Uterus (tissue), 3 donors: ENCODE measurements at regions not wholly inside any gene's neighbourhood (a gene's known extent, or its start where the extent isn't known, plus 50 kb on each side); places are given as distances from the start of the nearest gene placed in this dataset.

ENCODE experiments used
- DNase-seq, 2 donors: peaks; one replicate each; pipeline ENCODE4 v3.0.0-alpha.2; 2019 to 2020
- H3K27ac ChIP-seq, 2 donors: fragments of 200-600 bp; sonication (generic); 1 replicate in 1 of 2; 2 replicates in 1 of 2; pipeline ENCODE4 v1.5.1; 2016 to 2018
- H3K27me3 ChIP-seq, 2 donors: fragments of 200-600 bp; sonication (generic); one replicate each; pipeline ENCODE4 v1.5.1; 2018 to 2019; ENCODE audit warnings: control low read depth in 1 of 2
- H3K36me3 ChIP-seq, 2 donors: fragments of 200-600 bp; sonication (generic); one replicate each; pipeline ENCODE4 v1.5.1; 2019; ENCODE audit warnings: control low read depth in 1 of 2
- H3K4me1 ChIP-seq, 2 donors: fragments of 200-600 bp; sonication (generic); one replicate each; pipeline ENCODE4 v1.5.1; 2018 to 2019; ENCODE audit warnings: control low read depth in 1 of 2
- H3K4me3 ChIP-seq, 2 donors: fragments of 200-600 bp; sonication (generic); 1 replicate in 1 of 2; 2 replicates in 1 of 2; pipeline ENCODE4 v1.5.1; 2018 to 2019; ENCODE audit warnings: mild to moderate bottlenecking in 1 of 2
- H3K9me3 ChIP-seq, 2 donors: fragments of 200-600 bp; sonication (generic); one replicate each; pipeline ENCODE4 v1.5.1; 2019; ENCODE audit warnings: control low read depth in 1 of 2
- POLR2A ChIP-seq, 2 donors: fragments of 450-650 bp; IDR thresholded peaks; one replicate each; pipeline ENCODE4 v1.6.1; 2016; ENCODE audit warnings: antibody characterized with exemption in 2 of 2, mild to moderate bottlenecking in 1 of 2, moderate library complexity in 1 of 2
- intact Hi-C: fragments of 100-400 bp; cut with DNase I; formaldehyde crosslinking; loops from one replicate; pipeline ENCODE4 v1.15.1; 2023; ENCODE audit warnings: low total_unique reads
- TF ChIP-seq, protein P1 (sequence below), 4 experiments: fragments of 200-600 bp in 2 of 4; fragments of 450-650 bp in 2 of 4; sonication (generic) in 2 of 4; IDR thresholded peaks; one replicate each; pipeline ENCODE4 v1.5.1; 2016 to 2019; ENCODE audit warnings: antibody characterized with exemption in 4 of 4, mild to moderate bottlenecking in 2 of 4, moderate library complexity in 1 of 4
- donor health status: DM: yes; HTN: yes; CAD: no.

DNA sequence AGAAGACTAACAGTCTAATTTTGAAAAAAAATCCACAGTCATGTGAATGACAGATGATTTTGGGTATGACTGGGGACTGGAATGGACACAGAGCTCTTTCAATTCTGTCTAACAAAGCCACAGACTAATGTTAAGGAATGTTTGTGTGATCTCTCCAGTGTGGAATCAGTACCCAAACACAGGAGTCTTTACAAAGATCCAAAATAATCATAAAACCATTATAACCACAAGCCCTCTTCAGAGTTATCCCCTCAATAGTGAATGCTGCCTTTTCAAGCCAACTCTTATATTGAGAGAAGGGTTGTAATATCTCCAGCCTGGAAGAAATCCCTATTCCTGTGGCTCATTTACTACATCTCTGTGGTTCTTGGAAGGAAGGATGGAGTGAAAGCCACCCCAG, 552.0 kb upstream of the CLINT1 start:
- no peak overlapping the region for H3K27ac ChIP-seq
- TF ChIP-seq POLR2A (IDR thresholded peaks at IDR 0.05), result no peak
- TF ChIP-seq, protein P1, sequence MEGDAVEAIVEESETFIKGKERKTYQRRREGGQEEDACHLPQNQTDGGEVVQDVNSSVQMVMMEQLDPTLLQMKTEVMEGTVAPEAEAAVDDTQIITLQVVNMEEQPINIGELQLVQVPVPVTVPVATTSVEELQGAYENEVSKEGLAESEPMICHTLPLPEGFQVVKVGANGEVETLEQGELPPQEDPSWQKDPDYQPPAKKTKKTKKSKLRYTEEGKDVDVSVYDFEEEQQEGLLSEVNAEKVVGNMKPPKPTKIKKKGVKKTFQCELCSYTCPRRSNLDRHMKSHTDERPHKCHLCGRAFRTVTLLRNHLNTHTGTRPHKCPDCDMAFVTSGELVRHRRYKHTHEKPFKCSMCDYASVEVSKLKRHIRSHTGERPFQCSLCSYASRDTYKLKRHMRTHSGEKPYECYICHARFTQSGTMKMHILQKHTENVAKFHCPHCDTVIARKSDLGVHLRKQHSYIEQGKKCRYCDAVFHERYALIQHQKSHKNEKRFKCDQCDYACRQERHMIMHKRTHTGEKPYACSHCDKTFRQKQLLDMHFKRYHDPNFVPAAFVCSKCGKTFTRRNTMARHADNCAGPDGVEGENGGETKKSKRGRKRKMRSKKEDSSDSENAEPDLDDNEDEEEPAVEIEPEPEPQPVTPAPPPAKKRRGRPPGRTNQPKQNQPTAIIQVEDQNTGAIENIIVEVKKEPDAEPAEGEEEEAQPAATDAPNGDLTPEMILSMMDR (IDR thresholded peaks at IDR 0.05), result no peak
- H3K4me3 ChIP-seq, result no peak overlapping the region
- DNase-seq, result no peak
- H3K27me3 ChIP-seq, result no peaks in the 10 kb centered on the region
- H3K36me3 ChIP-seq, result no peaks in the 10 kb centered on the region
- no peaks in the 10 kb centered on the region for H3K4me1 ChIP-seq
- no peaks in the 10 kb centered on the region for H3K9me3 ChIP-seq
- intact Hi-C loops, result no loop called here

DNA sequence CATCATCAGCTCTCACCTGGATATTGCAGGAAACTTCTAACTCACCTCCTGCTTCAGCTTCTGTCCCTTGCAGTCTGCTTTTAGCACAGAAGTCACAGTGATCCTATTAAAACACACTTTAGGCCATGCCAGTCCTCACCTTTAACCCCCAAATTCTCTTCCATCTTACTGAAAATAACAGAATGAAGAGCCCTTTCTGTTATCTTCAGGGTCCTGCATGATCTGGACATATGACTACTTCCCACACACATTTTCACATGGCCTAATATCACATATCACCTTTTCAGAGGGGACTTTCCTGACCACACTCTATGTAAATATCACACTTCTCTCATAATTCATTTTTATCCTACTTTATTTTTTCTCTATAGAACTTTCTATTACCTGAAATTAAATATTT, 550.6 kb upstream of the CLINT1 start:
- Histone ChIP-seq H3K4me3 (no peak overlapping the region), H3K4me1 (no peaks in the 10 kb centered on the region), H3K9me3 (no peaks in the 10 kb centered on the region), H3K36me3 (no peaks in the 10 kb centered on the region), H3K27me3 (no peaks in the 10 kb centered on the region), H3K27ac (no peak overlapping the region)
- DNase-seq, result no peak
- TF ChIP-seq POLR2A (IDR thresholded peaks at IDR 0.05), result no peak
- TF ChIP-seq, protein P1 (IDR thresholded peaks at IDR 0.05), result no peak
- intact Hi-C loops, result no loop called here

DNA sequence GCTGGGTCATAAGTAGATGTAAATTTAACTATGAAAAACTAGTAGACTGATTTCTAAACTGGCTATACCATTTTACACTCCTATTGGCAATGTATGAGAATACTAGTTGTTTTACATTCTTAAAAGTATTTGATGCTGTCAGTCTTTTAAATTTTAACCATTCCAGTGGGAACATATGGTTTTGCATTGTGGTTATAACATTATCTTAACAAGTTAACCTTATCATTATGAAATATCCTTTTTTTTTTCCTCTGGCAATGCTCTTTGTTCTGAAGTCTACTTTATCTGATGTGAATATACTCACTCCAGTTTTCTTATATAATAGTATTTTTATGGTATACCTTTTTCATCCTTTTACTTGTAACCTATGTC, 548.9 kb upstream of the CLINT1 start:
- Histone ChIP-seq H3K9me3 (peaks cover 0 to 4% of the 10 kb centered on the region in 2 donors), H3K36me3 (no peaks in the 10 kb centered on the region), H3K27ac (no peak overlapping the region), H3K27me3 (no peaks in the 10 kb centered on the region), H3K4me3 (no peak overlapping the region), H3K4me1 (no peaks in the 10 kb centered on the region)
- no peak for TF ChIP-seq POLR2A (IDR thresholded peaks at IDR 0.05)
- TF ChIP-seq, protein P1 (IDR thresholded peaks at IDR 0.05), result no peak
- DNase-seq, result no peak
- intact Hi-C loops, result no loop called here

DNA sequence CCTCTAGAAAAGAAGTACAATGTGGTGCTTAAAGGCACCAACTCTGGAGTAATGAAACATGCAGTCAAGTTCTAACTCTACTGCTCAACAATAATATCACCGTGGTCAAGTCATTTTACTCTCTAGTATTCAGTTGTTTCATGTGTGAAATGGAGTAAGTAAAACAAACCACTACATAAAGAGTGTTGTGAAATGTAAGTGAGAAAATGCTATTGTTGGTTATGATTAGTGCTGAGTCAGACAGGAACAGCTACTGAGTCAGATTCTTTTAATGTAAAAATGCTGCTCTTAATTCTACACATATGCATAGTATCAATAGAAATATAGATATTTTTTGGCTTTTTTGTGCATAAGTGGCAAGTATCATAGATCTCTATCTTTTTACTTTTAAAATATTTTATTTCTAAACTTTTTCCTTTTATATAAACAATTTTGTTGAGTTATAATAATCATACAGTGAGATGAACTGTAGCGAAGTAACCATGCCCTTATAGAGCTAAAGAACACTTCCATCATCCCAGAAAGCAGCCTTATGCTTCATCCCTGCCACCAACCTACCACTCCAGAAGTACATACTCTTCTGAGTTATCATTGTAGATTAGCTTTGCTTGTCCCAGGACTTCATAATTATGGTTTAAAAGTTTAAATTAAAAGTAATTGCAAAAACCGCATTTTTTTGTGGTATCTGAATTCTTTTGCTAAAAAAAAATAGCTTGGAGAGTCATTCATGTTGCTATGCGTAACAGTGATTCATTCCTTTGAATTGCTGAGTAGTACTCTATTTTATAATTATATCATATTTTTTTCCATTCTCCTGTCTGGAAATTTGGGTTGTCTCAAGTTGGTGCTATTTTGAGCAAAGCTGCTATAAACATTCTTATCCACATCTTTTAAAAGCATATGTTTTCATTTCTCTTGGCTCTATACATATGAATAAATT, 548.2 kb upstream of the CLINT1 start:
- no peak for DNase-seq
- peaks cover 0 to 4% of the 10 kb centered on the region in 2 donors for H3K9me3 ChIP-seq
- H3K27me3 ChIP-seq, result no peaks in the 10 kb centered on the region
- H3K36me3 ChIP-seq, result no peaks in the 10 kb centered on the region
- TF ChIP-seq, protein P1 (IDR thresholded peaks at IDR 0.05), result no peak
- TF ChIP-seq POLR2A (IDR thresholded peaks at IDR 0.05), result no peak
- no peak overlapping the region for H3K27ac ChIP-seq
- intact Hi-C loops, result no loop called here
- H3K4me1 ChIP-seq, result no peaks in the 10 kb centered on the region
- H3K4me3 ChIP-seq, result no peak overlapping the region

DNA sequence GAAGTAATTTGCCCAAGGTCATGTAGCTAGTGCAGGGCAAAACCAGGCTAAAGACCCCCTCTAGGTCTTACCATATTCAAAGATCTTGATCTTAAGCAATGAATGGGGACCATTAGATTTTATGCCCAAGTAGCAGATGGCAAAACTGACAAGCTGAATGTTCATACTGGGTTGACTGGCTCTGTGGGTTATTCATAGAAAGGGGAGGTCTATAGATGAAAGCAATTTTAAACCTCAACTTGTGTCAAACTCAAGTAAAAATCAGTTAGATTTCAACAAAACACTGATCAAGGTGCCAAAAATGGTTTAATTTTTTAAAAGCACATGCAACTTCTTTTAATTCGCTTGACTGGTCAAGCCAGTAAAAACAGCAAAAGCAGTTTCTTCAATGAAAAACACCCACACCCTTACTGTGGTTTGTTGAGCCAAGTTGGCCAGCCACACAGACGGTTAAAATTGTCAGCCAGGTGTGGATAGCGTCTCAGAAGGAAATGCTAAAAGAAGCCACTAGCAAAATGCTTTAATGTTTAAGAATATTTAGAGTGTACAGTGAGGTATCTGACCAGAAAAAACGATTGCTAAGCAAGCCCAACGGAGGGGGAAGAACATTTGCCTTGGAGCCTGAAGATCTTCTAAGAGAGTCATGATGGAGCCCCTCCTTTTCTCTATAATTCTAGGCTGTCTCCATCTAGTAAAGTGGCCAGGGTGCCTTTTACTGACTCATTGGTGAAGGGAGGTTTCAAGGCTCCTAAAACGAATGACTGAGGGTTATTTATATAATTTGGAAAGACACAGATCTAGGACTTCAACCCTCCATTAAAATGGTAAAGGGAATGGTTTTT, 539.6 kb upstream of the CLINT1 start:
- intact Hi-C loops, result no loop called here

More for the DNA sequence above, 539.6 kb upstream of the CLINT1 start:
- DNase-seq, result no peak
- Histone ChIP-seq H3K4me3 (no peak overlapping the region), H3K27me3 (no peaks in the 10 kb centered on the region), H3K9me3 (no peaks in the 10 kb centered on the region), H3K36me3 (no peaks in the 10 kb centered on the region), H3K27ac (no peak overlapping the region), H3K4me1 (no peaks in the 10 kb centered on the region)
- no peak for TF ChIP-seq POLR2A (IDR thresholded peaks at IDR 0.05)
- TF ChIP-seq, protein P1 (IDR thresholded peaks at IDR 0.05), result no peak
